Activated gamma-delta T cell (primary cell): ENCODE measurements at regions not wholly inside any gene's neighbourhood (a gene's known extent, or its start where the extent isn't known, plus 50 kb on each side); places are given as distances from the start of the nearest gene placed in this dataset.

Experiments used
- DNase-seq: peaks from one replicate; lab custom pipeline; 2025; lab: John Stamatoyannopoulos, UW

- DNase-seq: no peak
These were observed 99.9 kb upstream of the CACNA1A start for GRCh38 chr19:13606156-13606555.

- DNase-seq: no peak
These were observed 98.8 kb upstream of the CACNA1A start for GRCh38 chr19:13604902-13605586.

GRCh38 chr19:13600802-13601201 is 94.5 kb upstream of the CACNA1A start:
- no peak for DNase-seq

GRCh38 chr19:13600091-13600490 is 93.8 kb upstream of the CACNA1A start:
- DNase-seq: no peak

GRCh38 chr19:13599681-13600080 is 93.4 kb upstream of the CACNA1A start:
- DNase-seq: no peak

- no peak for DNase-seq
These were observed 91.8 kb upstream of the CACNA1A start for GRCh38 chr19:13598098-13598497.

GRCh38 chr19:13597640-13598039 is 91.4 kb upstream of the CACNA1A start:
- no peak for DNase-seq

- peak; percentile 57 for DNase-seq
These were observed 82.9 kb upstream of the CACNA1A start for GRCh38 chr19:13588957-13589833.

GRCh38 chr19:13585512-13585911 is 79.2 kb upstream of the CACNA1A start:
- no peak for DNase-seq

GRCh38 chr19:13583753-13584152 is 77.5 kb upstream of the CACNA1A start:
- no peak for DNase-seq

- no peak for DNase-seq
These were observed 76.8 kb upstream of the CACNA1A start for GRCh38 chr19:13583114-13583513.

GRCh38 chr19:13581576-13581975 is 75.3 kb upstream of the CACNA1A start:
- DNase-seq: no peak

GRCh38 chr19:13579388-13580060 is 73.2 kb upstream of the CACNA1A start:
- DNase-seq: no peak

GRCh38 chr19:13576726-13577125 is 70.4 kb upstream of the CACNA1A start:
- DNase-seq: no peak

GRCh38 chr19:13574933-13575332 is 68.7 kb upstream of the CACNA1A start:
- DNase-seq: no peak

- DNase-seq: no peak
These were observed 66.9 kb upstream of the CACNA1A start for GRCh38 chr19:13573056-13573667.

- DNase-seq: no peak
These were observed 55.2 kb upstream of the CACNA1A start for GRCh38 chr19:13561461-13561860.

GRCh38 chr19:13557756-13558398 is 51.6 kb upstream of the CACNA1A start:
- DNase-seq: no peak

GRCh38 chr19:13556552-13556951 is 50.3 kb upstream of the CACNA1A start:
- no peak for DNase-seq
